ENCODE measurements at regions not wholly inside any gene's neighbourhood (a gene's known extent, or its start where the extent isn't known, plus 50 kb on each side); places are given as distances from the start of the nearest gene placed in this dataset.
"Not testable (repeated sequence)": the region's sequence is repeated elsewhere in the genome, so short reads cannot be mapped to it uniquely, and the experiment has no call there.

- no peak for DNase-seq
Measured at GRCh38 chr17:72458301-72458700, 337.5 kb downstream of the SOX9 start.

- no peak for DNase-seq
Measured at GRCh38 chr17:72460711-72461110, 339.9 kb downstream of the SOX9 start.

GRCh38 chr17:72461757-72462156, 340.9 kb downstream of the SOX9 start:
- no peak for DNase-seq

GRCh38 chr17:72462407-72462806, 341.6 kb downstream of the SOX9 start:
- no peak for DNase-seq

DNA sequence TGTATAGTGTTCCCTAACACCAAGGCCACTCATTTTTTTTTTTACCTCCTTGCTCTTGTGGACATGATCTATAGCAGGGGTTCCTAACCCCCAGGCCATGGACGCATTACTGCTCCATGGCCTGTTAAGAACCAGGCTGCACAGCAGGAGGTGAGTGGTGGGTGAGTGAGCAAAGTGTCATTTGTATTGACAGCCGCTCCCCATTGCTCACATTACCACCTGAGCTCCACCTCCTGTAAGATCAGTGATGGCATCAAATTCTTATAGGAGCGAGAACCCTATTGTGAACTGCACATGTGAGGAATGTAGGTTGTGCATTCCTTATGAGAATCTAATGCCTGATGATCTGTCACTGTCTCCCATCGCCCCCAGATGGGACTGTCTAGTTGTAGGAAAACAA, 342.0 kb downstream of the SOX9 start:
- no peak for DNase-seq

- no peak for DNase-seq
Measured at GRCh38 chr17:72463287-72464102, 342.7 kb downstream of the SOX9 start.

DNA sequence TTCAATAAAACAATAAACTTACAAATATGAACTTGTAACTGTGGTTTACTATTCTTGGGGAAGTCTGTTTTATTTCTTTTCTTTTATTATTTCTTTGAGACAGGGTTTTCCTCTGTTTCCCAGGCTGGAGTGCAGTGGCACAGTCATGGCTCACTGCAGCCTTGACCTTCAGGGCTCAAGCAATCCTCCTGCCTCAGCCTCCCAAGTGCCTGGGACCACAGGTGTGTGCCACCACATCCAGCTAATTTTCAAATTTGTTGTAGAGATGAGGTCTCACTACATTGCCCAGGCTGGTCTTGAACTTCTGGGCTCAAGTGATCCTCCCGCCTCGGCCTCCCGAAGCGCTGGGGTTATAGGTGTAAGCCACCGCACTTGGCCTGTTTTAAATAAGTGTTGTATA, 343.4 kb downstream of the SOX9 start:
- not testable (repeated sequence) for DNase-seq

DNA sequence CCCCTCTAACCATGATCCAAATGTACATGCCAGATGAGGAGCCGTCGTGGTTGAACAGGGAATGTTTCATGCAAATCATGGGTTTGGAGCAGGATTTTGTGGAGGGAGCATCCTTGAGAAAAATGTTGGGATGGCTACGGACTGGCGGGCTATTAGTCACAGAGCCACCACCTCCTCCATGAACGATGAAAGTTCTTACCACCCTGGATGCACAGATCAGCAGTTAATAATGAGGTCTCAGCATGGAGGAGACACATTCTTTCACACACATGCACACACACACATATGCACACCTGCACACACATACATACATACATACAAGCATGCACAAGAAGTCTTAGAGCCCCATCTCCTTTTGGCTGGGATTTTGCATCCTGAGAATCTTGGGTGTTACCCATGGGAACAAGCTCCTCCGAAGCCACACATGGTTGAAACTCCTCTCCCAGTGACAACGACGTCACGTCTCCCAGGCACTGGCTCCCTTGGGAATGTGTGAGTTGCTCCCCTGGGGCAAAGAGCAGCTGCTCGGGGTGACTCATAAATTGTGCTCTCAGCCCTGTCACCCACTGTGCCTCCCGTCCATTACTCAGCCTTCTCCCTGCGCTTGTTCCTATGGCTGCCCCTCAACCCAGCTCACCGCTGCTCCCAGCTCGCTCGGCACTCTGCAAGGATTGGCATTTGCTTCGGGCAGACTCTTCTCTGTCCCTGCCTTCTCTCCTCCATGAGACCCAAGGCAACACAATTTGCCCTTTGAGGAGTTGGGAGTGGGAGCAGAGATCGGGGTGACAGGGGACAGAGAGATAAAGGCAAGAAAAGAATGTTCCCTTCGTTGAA, 344.6 kb downstream of the SOX9 start:
- peak; percentile 87 for DNase-seq

GRCh38 chr17:72466199-72466598, 345.4 kb downstream of the SOX9 start:
- peak; percentile 28 for DNase-seq

- no peak for DNase-seq
Measured at GRCh38 chr17:72466606-72467005, 345.8 kb downstream of the SOX9 start.

GRCh38 chr17:72467841-72468653, 347.2 kb downstream of the SOX9 start:
- no peak for DNase-seq

- DNase-seq = no peak
Measured at GRCh38 chr17:72468841-72469240, 348.0 kb downstream of the SOX9 start.

DNA sequence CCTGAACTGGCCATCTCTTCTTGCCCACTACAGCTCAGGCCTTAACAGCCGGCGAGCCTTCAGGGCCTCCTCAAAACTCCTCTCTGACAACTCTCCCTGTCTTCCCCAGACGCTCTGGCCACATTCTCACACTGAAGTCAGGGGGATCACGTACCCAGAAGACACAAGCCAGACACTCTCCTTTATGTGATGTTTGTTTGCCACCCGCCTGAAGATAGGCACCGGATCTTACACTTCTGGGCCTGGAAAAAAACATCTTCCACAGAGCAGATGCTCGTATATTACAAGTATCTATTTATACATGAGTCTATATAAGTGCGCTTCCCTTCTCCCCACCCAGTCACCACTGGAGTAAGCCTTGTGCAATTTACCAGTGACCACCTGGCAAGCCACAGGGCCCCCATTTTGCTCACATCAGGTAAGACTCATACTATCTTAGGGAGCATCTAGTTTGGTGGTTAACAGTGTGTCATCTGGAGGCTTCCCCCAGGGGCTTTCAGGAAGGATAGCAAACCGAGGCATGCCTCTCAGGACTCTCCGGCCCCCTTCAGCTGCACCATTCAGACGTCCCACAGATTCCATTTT, 349.4 kb downstream of the SOX9 start:
- no peak for DNase-seq

- DNase-seq = no peak
Measured at GRCh38 chr17:72470734-72471133, 349.9 kb downstream of the SOX9 start.

- no peak for DNase-seq
Measured at GRCh38 chr17:72471296-72471695, 350.5 kb downstream of the SOX9 start.

GRCh38 chr17:72472106-72472505, 351.3 kb downstream of the SOX9 start:
- no peak for DNase-seq

DNA sequence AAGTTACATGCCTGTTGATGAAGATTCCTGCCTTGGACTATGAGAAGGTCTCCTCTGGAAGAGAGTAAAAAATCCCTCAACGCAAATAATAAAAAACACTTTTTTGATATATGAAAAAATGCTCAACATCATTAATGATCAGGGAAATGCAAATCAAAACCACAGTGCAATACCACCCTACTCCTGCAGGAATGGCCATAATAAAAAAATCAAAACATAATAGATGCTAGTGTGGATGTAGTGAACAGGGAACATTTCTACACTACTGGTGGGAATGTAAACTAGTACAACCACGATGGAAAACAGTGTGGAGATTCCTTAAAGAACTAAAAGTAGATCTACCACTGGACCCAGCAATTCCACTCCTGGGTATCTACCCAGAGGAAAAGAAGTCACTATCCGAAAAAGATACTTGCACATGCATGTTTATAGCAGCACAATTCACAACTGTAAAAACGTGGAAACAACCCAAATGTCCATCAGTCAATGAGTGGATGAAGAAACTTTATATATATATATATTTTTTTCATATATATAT, 352.1 kb downstream of the SOX9 start:
- not testable (repeated sequence) for DNase-seq

GRCh38 chr17:72474243-72474642, 353.4 kb downstream of the SOX9 start:
- no peak for DNase-seq

DNA sequence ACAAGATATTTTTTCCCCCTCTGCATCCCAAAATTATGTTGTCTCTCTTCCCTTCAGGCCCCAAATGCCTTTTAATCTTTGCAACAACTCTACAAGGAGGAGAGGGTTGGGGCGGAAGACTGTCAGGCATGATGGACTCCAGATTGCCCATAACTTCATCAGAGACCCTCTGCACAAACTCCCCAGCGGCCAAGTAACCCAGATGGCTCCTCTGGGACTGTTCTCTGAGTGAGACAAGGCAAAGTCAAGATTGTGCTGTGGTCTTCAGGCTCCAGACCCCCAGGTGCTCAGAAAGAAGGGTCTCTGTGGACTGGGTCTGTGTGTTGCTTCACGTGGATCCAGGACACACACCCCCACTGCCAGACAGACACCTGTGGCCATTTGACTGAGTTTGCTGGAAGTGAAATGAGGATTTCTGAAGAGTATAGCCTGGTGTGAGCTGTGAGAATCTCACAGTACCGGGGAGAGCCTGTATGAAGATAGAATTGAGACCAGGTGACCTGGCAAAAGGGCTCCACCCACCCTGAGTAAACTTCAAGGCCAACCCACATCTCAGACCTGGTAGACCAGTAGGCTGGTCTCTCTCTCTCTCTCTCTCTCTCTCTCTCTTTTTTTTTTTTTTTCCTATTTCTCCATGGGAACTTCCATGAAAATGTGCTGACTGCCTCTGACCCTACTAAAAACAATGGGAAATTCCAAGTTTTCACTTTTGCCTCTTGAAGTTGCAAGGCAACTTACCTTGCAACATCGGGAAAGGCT, 354.1 kb downstream of the SOX9 start:
- DNase-seq = no peak

- DNase-seq = no peak
Measured at GRCh38 chr17:72476134-72476533, 355.3 kb downstream of the SOX9 start.

GRCh38 chr17:72476575-72476986, 355.8 kb downstream of the SOX9 start:
- no peak for DNase-seq

GRCh38 chr17:72477491-72477890, 356.7 kb downstream of the SOX9 start:
- no peak for DNase-seq
